Activated naive CD8-positive, alpha-beta T cell treated with anti-CD3 and anti-CD28 coated beads, Interleukin-2, amount 50 U/mL, for 16 hours (primary cell): ENCODE measurements at regions not wholly inside any gene's neighbourhood (a gene's known extent, or its start where the extent isn't known, plus 50 kb on each side); places are given as distances from the start of the nearest gene placed in this dataset.

Source experiments
- DNase-seq: peaks from one replicate; pipeline ENCODE4 v3.0.0-alpha.2; 2020; ENCODE audit warnings: low read depth, low spot score

GRCh38 chr3:40853474-40853873 is 328.7 kb downstream of the ZNF621 start:
- DNase-seq, result no peak

- no peak for DNase-seq
Measured at GRCh38 chr3:40855871-40856270, 331.1 kb downstream of the ZNF621 start.

GRCh38 chr3:40858364-40859115 is 333.8 kb downstream of the ZNF621 start:
- DNase-seq, result no peak

GRCh38 chr3:40862946-40863345 is 336.4 kb upstream of the CTNNB1 start:
- DNase-seq, result no peak

GRCh38 chr3:40864146-40864782 is 335.0 kb upstream of the CTNNB1 start:
- DNase-seq, result no peak

GRCh38 chr3:40864915-40865314 is 334.4 kb upstream of the CTNNB1 start:
- no peak for DNase-seq

- no peak for DNase-seq
Measured at GRCh38 chr3:40867797-40868196, 331.5 kb upstream of the CTNNB1 start.

- DNase-seq, result no peak
Measured at GRCh38 chr3:40869013-40869412, 330.3 kb upstream of the CTNNB1 start.

GRCh38 chr3:40869939-40870338 is 329.4 kb upstream of the CTNNB1 start:
- no peak for DNase-seq

- DNase-seq, result no peak
Measured at GRCh38 chr3:40871394-40871793, 327.9 kb upstream of the CTNNB1 start.

- DNase-seq, result no peak
Measured at GRCh38 chr3:40872258-40872920, 326.9 kb upstream of the CTNNB1 start.

GRCh38 chr3:40873476-40873875 is 325.8 kb upstream of the CTNNB1 start:
- no peak for DNase-seq

GRCh38 chr3:40873934-40874699 is 325.2 kb upstream of the CTNNB1 start:
- no peak for DNase-seq

GRCh38 chr3:40875581-40875980 is 323.7 kb upstream of the CTNNB1 start:
- no peak for DNase-seq

- DNase-seq, result no peak
Measured at GRCh38 chr3:40876009-40876408, 323.3 kb upstream of the CTNNB1 start.

GRCh38 chr3:40876496-40876895 is 322.8 kb upstream of the CTNNB1 start:
- no peak for DNase-seq

- DNase-seq, result no peak
Measured at GRCh38 chr3:40877631-40878463, 321.5 kb upstream of the CTNNB1 start.

- DNase-seq, result no peak
Measured at GRCh38 chr3:40878464-40878905, 320.8 kb upstream of the CTNNB1 start.

- DNase-seq, result no peak
Measured at GRCh38 chr3:40885430-40885829, 313.9 kb upstream of the CTNNB1 start.

GRCh38 chr3:40886660-40887425 is 312.5 kb upstream of the CTNNB1 start:
- no peak for DNase-seq
